Adrenal gland (tissue), 5 donors: ENCODE measurements at regions not wholly inside any gene's neighbourhood (a gene's known extent, or its start where the extent isn't known, plus 50 kb on each side); places are given as distances from the start of the nearest gene placed in this dataset.

Experiments
- POLR2A ChIP-seq, 2 donors: fragments of 450-650 bp; IDR thresholded peaks; one replicate each; pipeline ENCODE4 v1.6.1; 2017; ENCODE audit warnings: antibody characterized with exemption in 2 of 2, mild to moderate bottlenecking in 2 of 2, moderate library complexity in 1 of 2
- TF ChIP-seq, protein P1 (sequence below), 6 experiments: fragments of 450-650 bp in 4 of 6; fragments of 200-600 bp in 2 of 6; sonication (generic) in 1 of 6; IDR thresholded peaks; 1 replicate in 5 of 6; 2 replicates in 1 of 6; pipeline versions ENCODE4 v1.5.1 to v1.8.0; 2016 to 2021; ENCODE audit warnings: antibody characterized with exemption in 6 of 6, mild to moderate bottlenecking in 2 of 6, moderate library complexity in 1 of 6
- donor health status: DM: no; HTN: no; CAD: no.

GRCh38 chr6:91043751-91044150, 456.9 kb upstream of the MAP3K7 start:
- TF ChIP-seq, protein P1, sequence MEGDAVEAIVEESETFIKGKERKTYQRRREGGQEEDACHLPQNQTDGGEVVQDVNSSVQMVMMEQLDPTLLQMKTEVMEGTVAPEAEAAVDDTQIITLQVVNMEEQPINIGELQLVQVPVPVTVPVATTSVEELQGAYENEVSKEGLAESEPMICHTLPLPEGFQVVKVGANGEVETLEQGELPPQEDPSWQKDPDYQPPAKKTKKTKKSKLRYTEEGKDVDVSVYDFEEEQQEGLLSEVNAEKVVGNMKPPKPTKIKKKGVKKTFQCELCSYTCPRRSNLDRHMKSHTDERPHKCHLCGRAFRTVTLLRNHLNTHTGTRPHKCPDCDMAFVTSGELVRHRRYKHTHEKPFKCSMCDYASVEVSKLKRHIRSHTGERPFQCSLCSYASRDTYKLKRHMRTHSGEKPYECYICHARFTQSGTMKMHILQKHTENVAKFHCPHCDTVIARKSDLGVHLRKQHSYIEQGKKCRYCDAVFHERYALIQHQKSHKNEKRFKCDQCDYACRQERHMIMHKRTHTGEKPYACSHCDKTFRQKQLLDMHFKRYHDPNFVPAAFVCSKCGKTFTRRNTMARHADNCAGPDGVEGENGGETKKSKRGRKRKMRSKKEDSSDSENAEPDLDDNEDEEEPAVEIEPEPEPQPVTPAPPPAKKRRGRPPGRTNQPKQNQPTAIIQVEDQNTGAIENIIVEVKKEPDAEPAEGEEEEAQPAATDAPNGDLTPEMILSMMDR (IDR thresholded peaks at IDR 0.05), result no peak
- no peak for TF ChIP-seq POLR2A (IDR thresholded peaks at IDR 0.05)
